ENCODE measurements at regions not wholly inside any gene's neighbourhood (a gene's known extent, or its start where the extent isn't known, plus 50 kb on each side); places are given as distances from the start of the nearest gene placed in this dataset.
"Not testable (repeated sequence)": the region's sequence is repeated elsewhere in the genome, so short reads cannot be mapped to it uniquely, and the experiment has no call there.

DNA sequence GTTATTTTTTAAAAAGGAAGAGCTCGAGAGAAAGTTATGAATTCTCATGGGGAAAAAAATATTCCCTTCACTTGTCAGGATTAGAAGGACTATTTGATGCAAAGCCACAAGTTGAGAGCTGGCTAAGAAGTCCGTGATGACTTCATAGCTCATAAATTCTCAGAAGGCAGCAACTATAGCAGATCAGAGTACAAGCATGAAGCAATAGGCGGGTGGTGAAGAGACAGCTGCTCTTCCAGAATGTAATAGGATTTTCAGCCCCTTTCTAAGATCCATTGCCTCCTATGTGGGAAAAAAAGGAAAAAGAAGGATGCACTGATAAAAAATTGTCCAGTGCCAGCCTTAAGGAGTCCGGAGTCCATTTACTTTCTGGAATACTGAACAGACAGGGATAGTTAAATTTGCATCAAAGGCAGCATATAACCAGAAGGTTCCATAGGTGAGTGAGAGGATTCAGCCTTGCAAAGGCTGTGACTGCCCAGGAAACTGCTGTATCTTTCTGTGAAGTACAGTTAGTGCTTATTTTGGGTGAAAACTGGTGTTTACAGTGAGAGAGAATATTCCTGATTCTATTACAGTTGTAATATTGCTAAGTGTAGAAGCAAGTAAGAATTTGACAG, 929.5 kb upstream of the ALCAM start:
- DNase-seq, result no peak

DNA sequence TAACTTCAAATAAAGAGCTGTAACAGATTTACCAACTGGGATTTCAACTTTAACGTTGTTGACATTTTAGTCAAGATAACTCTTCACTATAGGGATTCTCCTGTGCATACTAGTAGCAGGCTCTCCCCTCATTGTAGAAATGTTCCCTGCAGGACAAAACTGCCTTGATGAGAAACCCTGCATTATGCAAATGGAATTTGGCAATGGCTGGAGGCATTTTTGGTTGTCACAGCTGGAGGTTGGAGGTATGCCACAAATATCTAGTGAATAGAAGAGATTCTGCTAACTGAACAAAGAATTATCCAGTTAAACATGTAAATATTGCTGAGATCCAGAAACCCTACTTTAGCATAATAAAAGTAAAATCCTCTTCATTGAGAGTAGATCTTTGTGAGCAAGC, 928.8 kb upstream of the ALCAM start:
- peak; percentile 21 for DNase-seq

DNA sequence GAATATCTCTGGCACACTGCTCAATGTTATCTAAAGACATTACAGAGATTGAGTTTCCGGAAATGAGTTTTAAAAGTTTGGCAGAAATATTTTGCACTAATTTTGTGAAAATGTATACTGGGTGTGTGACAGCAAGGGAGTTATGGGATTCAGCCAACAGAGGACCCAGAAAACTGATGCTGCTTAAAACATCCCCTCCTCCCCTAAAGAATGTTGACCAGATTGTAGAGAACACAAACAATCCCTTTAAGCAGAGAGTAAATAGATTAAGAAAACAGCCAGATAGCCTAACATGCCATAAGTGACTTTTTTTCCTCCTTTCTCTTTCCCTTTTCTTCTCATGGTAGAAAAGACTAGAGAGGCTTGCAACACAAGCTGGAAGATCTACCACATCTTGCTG, 928.0 kb upstream of the ALCAM start:
- no peak for DNase-seq

DNA sequence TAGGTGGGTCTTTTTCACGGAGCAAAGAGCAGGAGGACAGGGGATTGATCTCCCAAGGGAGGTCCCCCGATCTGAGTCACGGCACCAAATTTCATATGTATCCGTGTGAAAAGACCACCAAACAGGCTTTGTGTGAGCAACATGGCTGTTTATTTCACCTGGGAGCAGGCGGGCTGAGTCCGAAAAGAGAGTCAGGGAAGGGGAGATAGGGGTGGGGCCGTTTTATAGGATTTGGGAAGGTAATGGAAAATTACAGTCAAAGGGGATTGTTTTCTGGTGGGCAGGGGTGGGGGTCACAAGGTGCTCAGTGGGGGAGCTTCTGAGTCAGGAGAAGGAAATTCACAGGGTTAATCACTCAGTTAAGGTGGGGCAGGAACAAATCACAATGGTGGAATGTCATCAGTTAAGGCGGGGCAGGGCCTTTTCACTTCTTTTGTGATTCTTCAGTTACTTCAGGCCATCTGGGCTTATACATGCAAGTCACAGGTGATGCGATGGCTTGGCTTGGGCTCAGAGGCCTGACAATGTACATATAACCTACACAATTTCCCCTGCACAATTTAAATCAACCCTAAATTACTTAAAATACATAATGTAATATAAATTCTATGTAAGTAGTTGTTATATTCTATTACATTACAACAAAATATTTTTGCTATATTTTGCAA, 921.3 kb upstream of the ALCAM start:
- not testable (repeated sequence) for DNase-seq

DNA sequence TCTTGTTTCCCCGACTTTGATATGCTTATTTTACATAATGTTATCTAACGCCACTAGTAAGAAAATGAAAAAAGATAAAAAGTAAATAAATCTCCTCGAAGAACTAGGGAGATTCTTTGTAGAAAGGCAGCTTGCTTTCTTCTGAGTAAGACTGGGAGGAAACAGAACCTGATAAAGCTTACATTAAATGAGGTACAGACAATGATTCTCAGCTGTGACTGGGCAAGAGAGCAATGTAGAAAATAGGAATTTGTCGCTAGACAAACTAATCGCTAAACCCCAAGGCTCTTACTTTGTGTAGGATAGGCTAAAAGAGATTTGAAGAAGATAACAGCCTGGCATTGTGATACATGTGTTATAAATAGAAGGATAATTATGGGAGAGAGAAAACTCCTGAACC, 919.0 kb upstream of the ALCAM start:
- no peak for DNase-seq

DNA sequence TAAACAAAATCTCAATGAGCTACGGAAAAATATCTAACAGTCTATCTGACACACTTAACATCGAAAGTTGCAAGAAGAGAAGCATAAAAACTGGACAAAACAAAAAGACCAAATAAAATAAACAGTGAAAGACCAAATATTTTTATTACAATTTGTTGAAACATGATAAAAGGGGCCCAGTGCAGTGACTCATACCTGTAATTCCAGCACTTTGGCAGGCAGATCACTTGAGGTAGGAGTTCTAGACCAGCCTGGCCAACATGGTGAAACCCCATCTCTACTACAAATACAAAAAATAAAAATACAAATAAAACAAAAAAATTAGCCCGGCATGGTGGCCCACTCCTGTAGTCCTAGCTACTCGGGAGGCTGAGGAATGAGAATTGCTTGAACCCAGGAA, 914.0 kb upstream of the ALCAM start:
- DNase-seq, result no peak

DNA sequence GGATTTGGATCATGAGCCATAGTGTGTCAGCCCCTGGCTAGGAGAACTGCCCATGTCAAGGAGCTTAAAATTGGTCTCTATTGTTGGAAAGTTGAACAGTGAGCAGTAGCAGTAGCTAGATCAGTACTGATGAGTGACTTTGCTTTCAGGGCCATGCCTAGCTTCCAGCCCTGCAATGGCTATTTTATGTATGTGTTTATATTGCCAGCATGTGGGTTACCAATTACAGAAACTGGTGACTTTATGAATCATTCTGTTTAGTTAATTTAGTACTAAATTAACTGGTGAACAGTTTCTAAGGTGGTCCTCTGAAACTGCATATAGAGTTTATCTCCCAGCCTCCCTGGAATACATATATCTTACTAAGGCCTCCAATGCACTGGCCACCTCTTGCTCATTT, 908.1 kb upstream of the ALCAM start:
- DNase-seq, result no peak

DNA sequence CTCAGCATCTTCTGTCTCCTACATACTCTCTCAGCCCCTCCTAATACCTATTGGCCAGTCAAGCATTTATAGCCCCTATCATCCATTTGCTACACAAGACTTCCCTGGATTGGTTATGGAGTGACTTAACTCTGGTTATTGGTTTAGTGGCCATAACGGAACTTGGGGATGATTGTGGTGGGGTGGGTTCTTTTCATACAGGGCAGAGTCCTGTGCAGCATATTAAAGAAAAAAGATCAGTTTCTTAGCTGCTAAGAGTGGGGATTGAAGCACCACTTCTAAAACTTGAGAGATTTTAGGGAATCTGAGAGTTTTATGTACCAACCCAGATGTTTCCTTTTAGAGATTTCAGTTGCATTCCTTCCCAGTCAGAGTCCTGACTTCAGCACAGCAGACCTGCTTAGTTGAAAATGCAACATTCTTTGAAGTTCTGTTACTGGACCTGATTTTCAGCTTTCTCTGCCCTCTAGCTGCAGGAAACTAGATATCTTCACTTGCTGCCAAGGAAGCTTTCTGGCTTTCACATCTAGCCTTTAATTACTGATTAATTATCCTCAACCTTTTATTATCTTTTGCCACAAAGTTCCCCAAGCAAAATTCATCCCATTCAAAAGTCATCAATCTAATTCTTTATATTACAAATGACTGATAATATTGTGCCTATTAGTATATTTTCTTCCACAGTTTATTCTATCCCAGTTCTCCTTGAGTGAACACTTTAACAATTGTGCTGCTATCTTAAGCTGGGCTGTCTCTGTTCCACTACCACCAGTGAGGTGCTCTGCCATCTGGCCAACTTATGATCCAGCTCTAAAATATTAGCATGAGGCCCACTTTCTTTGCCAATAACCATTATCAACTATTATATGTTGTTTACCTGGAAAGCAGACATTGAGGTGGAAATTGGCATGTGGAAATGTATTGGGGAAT, 906.0 kb upstream of the ALCAM start:
- DNase-seq, result no peak

DNA sequence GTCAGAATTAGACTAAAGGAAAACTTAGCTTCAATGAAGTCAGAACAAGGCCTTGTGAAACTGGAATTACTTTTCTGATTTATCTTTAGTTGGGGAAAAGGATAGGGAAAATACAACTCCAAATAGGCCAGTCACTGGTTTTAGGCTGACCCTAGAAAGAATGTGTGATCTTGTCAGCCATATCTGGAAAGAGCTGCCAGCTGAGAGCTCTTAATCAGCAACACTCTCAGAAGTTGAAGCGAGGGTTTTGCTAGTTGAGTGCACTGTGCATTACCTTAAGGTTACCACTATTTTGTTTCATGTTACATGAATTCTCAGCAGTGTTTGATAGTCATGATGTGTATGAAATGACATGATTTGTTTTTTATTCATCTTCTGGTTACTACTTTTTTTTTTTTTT, 905.3 kb upstream of the ALCAM start:
- DNase-seq, result no peak

DNA sequence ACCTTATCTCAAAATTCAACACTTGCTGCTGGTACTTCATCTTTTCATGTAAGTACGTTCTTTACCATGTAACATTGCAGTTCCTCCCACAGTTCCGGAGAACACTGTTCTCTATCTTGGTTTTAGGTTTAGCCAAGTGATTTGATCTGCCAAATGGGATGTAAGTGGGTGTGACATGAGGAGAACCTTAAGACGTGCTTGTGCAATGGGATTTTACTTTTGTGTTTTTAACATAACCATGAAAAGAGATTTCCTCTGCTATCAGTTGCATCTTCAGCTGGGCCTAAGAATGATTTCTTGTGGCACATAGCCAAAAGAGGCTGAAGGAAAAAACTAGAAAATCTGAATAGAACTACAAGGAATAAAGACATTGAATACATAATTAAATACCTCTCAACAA, 894.5 kb upstream of the ALCAM start:
- no peak for DNase-seq

DNA sequence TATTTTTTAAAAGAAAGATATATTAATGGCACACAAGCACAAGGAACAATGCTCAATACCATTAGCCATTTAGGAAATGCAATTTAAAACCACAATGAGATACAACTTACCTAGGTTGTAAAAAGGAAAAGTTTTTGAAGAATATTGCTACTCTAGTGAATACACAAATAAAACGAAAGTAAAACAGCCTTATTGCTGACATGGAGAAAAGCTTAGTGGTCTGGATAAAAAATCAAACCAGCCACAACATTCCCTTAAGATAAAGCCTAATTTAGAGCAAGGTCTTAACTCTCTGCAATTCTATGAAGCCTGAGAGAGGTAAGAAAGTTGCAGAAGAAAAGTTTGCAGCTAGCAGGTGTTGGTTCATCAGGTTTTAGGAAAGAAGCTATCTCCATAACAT, 892.7 kb upstream of the ALCAM start:
- DNase-seq, result no peak

DNA sequence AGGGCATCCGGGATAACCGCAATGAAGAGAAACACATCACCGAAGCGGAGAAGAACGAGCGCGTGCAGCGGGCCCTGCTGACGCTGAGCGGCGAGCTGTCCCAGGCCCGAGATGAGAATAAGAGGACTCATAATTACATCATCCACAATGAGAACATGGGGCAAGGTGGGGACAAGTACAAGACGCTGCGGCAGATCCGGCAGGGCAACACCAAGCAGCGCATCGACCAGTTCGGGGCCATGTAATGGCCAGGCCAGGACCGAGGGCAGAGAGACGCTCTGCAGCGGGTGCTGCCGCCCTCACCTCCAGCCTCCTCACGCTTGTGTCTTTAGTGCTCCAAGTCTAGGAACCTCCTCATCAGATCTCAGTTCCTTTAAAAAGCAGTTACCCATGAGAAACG, 863.7 kb upstream of the ALCAM start:
- no peak for DNase-seq

DNA sequence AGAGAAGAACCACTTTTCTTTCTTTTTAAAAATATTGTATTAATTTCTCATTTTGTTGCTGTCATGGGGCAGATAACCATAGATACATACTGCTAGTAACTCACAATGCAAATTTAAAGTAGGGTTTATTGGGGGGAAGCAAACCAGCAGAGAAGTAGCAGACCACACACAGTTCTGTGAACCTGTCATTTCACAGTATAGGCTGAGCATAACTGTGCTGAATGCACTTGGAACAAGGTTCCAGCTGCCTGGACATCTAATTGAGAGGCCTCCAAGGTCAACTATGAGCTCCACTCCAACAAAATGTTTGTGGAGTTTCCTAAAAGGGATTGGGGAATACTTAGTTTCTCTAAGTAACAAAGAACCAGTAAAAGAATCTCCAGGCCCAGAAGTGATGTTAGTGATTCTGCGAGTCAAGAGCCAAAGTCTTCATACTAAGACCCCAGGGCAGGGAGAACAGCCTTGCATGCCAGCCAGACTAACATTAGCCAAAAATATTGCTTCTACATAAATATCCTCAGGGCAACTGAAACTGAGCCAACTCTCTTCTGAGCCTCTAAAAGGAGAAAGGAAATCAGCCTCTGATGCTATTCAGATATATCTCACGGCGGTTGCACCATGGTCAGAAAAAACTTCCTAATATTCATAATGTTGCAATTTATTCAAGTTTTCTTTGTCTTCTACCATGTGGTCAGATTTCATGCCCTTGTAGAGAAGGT, 856.4 kb upstream of the ALCAM start:
- no peak for DNase-seq

DNA sequence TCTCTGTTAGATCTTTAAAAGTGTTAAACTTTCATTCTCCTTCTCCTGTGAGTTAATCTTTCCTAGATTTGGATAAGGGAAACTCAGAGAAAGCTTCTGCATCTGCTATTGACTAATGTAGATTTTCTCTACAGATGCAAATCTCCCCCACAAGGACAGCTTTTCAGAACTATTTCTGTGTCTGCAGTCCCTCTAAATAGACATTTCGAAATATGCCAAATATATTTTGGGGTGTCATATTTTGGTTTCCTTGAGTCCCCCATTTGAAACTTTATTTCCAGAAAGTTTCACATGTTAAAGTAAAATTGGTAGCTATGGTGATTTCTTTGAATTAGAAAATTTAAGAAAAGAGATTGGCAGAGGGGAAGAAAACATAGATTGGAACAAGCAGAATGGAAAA, 852.3 kb upstream of the ALCAM start:
- no peak for DNase-seq

DNA sequence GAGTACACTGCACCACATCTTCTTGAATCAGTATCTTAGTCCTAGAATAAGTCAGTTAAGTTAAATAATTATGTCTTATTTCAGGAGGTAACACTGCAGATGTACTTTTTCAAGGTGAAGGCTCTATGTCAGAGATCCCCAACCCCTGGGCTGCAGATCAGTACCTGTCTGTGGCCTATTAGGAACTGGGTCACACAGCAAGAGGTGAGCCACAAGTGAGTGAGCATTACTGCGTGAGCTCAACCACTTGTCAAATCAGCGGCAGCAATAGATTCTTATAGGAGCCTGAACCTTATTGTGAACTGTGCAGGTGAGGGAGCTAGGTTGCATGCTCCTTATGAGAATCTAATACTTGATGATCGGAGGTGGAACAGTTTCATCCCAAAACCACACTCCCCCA, 851.9 kb upstream of the ALCAM start:
- DNase-seq, result no peak

DNA sequence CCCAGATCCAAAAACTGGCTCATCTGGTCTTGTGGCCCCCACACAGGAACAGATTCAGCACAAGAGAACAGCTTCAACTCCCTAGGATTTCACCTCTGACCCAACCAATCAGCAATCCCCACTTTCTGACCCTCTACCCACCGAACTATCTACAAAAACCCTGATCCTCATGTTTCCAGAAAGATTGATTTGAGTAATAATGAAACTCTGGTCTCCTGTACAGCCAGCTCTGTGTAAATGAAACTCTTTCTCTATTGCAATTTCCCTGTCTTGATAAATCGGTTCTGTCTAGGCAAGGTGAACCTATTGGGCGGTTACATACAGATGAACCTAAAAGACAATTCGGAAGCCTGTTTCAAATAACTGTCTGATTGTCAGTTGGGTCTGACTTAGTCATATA, 847.6 kb upstream of the ALCAM start:
- DNase-seq, result no peak

DNA sequence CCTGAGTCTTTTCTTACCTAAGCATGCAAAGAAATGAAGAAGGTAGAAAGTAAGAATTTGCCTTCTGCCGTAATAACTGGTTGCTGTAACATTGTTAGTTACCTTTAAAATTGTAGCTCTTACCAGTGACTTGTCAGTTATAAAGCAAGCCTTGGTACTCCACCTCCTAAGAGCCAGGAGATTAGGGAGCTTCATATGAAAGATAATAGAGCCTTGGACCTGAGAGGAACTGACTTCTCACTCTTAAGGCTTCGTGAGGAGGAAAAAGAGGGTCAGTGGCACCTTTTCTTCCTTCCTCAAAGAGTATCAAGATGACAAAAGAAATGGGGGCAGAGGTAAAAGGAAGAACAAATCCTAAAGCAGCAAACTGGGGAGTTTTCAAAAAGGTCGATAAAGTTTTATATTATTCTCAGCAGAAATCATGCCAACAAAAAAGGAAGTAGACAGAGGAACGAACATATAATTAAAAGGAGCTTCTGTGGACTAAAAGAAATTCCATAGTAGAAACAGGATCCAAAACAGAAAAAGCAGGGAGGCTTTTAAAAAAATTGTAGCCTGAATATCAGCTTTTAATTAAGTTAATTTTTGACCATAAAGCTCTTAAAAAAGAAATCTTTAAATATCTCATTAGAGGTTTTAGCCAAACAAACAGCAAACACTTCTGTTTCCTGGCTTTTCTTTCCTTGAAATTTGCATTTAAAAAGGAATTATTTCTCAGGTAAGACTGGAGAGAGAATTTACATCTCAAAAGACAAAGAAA, 847.1 kb upstream of the ALCAM start:
- DNase-seq, result no peak

DNA sequence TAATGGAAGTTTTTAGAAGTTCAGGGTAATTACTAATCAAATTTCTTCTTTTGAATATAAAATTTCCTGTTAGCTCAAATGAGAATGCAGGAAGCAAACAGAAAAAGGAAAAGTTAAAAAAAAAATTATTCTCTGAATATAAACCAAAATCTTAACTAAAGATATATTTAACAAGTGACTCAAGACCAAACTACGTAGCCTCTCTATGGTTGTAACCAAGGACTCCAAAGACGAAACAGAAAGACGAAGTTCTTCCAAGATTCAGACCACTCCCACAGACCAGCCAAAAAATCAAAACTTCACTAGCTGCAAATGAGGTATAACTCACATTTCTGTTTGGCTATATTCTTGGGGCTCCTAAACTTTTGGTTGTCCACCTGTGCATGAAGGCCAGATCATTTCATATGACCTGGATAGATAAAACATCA, 846.5 kb upstream of the ALCAM start:
- DNase-seq, result no peak

DNA sequence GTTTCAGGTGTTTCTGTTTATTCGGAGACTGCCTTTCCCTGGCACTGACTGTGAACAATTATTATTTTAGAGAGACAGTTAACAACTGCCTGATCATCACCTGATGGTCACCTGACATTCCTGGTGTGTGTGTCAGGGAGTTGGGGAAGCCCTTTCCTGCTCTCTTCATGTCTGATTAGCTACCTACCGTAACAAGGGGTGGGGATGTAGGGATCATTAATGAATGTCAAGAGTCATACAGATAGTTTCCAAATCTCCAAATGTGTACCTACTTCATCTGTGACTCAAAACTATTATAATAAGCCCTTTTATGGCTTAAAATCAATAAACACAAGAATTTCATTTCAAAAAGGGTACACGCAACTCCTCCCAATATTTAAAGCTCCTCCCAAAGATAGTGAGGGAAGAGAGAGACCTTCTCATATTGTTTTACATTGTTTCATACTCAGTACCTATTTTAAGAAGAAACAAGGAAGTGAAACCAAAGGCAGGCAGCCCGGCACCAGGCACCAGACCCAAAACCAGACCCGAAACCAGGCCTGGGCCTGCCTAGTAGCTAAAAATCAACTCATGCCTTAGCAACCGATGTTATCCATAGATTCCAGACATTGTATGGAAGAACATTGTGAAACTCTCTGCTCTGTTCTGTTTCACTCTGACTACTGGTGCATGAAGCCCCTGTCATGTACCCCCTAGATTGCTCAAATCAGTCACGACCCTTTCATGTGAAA, 844.9 kb upstream of the ALCAM start:
- no peak for DNase-seq

DNA sequence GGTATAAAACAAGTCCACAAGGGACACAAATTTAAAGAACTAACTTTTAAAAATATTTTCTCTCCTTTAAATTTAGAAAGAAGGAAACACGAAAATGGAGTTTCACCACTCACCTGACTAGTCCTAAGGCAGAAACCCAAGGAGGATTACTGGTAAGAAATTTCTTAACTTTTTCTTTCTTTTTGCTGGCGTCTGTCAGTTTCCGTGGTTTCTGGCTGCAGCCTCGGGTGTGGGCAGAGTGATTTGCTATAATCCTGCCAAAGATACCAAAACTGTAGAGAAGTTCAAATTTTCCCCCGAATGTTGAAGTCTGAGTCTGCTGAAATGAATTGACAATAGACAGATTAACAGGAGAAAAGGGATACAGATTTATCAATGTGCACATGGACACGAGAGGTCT, 843.6 kb upstream of the ALCAM start:
- DNase-seq, result no peak

DNA sequence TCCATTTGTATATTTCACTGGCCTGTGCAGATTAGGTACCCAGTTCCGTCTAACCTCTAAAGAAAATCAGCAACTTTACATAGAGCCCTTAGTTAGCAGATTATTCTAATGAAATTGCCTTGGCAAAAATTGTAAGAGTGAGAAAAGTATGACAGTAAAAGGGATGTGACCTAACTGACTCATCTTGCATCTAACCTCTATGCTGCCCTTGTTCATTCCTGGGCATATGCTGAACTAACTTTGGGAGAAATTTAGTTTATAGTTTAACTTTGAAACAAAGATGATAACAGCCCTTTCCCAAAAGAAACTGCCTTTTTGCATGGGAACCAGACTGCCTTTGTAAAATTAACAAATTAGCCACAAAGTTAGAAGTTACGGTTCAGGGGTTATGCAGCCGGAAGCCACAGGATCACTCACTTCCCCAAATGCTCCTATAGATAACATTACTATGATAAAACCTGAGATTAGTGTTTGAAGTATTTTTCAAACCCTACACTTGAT, 839.8 kb upstream of the ALCAM start:
- DNase-seq, result no peak

DNA sequence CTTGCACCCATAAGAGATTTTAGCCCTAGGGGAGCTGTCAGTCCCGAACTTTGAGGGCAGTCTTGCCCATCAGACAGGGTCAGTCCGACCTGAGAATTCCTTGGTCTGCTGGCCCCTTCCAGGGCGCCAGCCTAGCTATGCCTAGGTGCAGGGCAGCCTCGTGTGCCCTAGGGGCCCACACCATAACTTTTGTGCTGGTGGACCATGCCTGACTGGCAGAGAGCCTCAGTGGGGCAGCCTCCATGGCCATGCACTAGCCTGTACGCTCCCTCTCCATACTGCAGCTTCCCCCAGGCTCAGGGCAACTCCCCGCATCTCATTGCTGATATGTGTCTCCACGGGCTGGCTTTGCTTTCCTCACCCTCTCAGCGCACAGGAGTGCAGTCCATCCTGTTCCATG, 835.8 kb upstream of the ALCAM start:
- DNase-seq, result no peak
